Fibroblast of villous mesenchyme (primary cell): ENCODE measurements at regions not wholly inside any gene's neighbourhood (a gene's known extent, or its start where the extent isn't known, plus 50 kb on each side); places are given as distances from the start of the nearest gene placed in this dataset.

Source experiments
- DNase-seq: peaks from one replicate; pipeline ENCODE4 v3.0.0-alpha.2; 2010; ENCODE audit warnings: low read depth
- H3K4me3 ChIP-seq: 2 replicates; pipeline ENCODE4 v1.5.1; 2011; ENCODE audit warnings: low read depth, mild to moderate bottlenecking, low read length
- CTCF ChIP-seq: IDR thresholded peaks from 2 replicates; pipeline ENCODE4 v1.5.1; 2012; ENCODE audit warnings: low read depth, mild to moderate bottlenecking, low read length; ENCODE audit not compliant: insufficient read depth

GRCh38 chr21:28602546-28602945, 390.1 kb downstream of the LTN1 start:
- H3K4me3 ChIP-seq = no peak overlapping the region
- no peak for TF ChIP-seq CTCF
- DNase-seq = no peak

- H3K4me3 ChIP-seq = no peak overlapping the region
- no peak for DNase-seq
- TF ChIP-seq CTCF = no peak
Observed at GRCh38 chr21:28598214-28598613, 394.5 kb downstream of the LTN1 start.

- DNase-seq = no peak
- TF ChIP-seq CTCF = no peak
Observed at GRCh38 chr21:28592205-28592865, 400.3 kb downstream of the LTN1 start.

GRCh38 chr21:28590676-28591075, 402.0 kb downstream of the LTN1 start:
- no peak for DNase-seq
- no peak for TF ChIP-seq CTCF
- H3K4me3 ChIP-seq = no peak overlapping the region

More at GRCh38 chr21:28592205-28592865, 400.3 kb downstream of the LTN1 start:
- no peak overlapping the region for H3K4me3 ChIP-seq

- no peak overlapping the region for H3K4me3 ChIP-seq
- no peak for DNase-seq
- TF ChIP-seq CTCF = no peak
Observed at GRCh38 chr21:28590026-28590425, 402.7 kb downstream of the LTN1 start.

GRCh38 chr21:28588997-28589396, 403.7 kb downstream of the LTN1 start:
- DNase-seq = no peak
- no peak for TF ChIP-seq CTCF

GRCh38 chr21:28587748-28588147, 404.9 kb downstream of the LTN1 start:
- no peak overlapping the region for H3K4me3 ChIP-seq
- TF ChIP-seq CTCF = no peak
- DNase-seq = peak; percentile 27

More at GRCh38 chr21:28588997-28589396, 403.7 kb downstream of the LTN1 start:
- H3K4me3 ChIP-seq = no peak overlapping the region
